ENCODE measurements at regions not wholly inside any gene's neighbourhood (a gene's known extent, or its start where the extent isn't known, plus 50 kb on each side); places are given as distances from the start of the nearest gene placed in this dataset.

DNA sequence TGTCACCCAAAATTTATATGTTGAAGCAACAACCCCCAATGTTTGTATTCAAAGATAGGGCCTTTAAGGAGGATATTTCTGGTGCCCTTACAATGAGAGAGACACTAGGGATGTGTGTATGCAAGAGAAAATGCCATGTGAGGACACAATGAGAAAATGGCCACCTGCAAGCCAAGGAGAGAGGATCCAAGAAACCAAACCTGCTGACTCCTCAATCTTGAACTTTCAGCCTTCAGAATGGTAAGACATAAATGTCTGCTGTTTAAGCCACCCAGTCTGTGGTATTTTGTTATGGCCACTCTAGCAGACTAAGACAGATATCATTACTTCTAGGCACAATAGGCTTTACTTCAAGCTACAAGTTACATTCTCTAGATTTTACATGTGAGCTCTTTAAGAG is 1145.1 kb upstream of the MAP3K7 start:
- no peak for DNase-seq

DNA sequence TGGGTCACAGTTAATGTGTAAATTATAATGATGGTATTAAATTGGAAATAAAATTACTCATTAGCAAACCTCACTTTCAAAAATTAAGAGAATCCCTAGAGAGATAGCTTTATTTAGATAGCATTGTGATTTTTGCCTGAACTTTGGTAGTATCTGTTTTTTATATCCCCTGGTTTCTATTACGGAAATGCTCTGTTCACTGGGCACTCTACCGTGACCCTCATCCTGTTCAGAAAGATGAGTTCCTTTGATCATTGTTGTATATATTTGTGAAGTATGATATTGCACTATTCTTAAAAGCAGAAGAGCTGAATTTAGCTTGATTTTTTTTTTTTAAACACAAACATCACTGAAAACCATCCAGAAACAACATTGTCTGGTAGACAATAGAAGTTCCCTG is 1143.8 kb upstream of the MAP3K7 start:
- no peak for DNase-seq

DNA sequence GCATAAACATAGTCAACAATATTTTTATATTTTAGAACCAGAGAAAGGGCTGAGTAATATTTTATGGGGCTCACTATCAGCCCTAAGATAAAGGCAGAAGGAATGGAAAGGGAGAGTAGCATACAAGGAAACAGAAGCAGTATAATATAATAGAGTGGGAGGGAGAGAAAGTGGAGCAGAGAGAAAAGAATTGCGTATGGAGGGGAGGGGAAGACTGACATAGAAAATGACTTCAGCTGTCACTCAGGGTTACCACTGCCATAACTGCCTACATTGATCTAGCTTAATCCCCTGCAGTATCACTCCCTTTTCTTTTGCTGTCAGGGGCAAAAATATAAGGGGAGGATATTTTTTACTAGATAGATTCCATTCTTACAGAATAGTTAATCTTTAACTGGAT is 1133.5 kb upstream of the MAP3K7 start:
- no peak for DNase-seq

DNA sequence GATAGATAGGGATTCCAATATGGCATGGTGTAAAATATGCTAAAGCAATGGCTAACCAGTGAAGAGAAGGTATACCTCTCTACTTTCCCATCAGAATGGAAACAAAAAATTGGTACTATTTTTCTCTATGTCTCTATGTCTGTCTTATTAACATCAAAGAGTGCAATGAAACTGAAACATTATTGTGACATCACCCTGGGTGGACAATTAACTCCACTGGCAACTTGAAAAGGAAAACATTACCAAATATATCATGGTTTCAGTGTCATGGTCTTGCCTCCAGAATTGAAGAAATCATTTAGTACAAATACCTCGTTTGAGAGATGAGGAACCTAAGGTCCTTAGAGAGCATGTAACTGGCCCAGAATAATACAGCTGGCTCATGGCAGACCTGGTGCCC is 1132.5 kb upstream of the MAP3K7 start:
- DNase-seq: no peak

DNA sequence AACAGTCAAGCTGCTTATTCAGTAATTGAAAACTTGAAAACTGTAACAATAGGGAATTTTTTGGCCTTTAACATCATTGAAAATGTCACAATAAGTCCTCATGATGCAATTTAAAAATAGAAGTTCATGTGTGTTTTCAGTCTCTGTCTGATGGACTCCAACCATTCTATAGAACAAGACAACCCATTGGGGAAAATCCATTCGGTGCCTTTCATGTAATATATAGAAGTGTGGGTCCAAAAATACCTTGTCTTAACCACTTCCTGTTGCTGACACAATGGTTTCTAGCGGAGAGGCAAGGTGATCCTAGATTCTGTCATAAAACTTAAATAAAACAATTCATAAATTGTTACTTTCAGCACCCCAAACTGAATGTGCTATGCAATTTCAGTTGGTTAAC is 1131.3 kb upstream of the MAP3K7 start:
- DNase-seq: no peak

DNA sequence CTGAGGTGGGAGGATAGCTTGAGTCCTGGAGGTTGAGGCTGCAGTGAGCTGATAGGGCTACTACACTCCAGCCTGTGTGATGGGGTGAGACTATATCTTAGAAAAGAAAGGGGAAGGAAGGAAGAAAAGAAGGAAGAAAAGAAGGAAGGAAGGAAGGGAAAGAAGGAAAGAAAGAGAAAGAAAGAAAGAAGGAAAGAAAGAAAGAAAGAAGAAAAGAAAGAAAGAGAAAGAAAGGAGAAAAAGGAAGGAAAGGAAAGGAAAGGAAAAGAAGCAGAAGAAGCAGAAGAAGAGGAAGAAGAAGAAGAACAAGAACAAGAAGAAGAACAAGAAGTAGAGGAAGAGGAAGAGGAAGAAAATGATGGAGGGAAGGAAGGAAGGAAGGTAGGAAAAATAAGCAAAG is 1130.2 kb upstream of the MAP3K7 start:
- no peak for DNase-seq

DNA sequence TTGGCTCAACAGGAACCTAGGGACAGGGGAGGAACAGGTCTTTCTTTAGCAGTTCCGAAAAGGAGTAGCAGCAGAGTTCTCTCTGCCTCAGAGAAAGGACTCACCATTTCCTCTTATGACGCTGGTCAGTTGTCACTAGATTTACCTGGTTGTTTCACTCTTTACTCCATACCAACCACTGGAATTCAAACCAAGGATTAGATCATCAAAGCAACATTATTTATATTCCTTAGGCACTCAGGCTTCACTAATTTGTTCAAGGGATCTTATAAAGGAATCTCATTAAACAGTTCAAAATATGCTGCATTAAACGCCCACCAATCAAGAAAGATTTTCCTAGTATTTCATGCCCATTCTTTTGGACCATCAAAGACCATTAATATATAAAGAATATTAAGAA is 1129.5 kb upstream of the MAP3K7 start:
- DNase-seq: no peak

DNA sequence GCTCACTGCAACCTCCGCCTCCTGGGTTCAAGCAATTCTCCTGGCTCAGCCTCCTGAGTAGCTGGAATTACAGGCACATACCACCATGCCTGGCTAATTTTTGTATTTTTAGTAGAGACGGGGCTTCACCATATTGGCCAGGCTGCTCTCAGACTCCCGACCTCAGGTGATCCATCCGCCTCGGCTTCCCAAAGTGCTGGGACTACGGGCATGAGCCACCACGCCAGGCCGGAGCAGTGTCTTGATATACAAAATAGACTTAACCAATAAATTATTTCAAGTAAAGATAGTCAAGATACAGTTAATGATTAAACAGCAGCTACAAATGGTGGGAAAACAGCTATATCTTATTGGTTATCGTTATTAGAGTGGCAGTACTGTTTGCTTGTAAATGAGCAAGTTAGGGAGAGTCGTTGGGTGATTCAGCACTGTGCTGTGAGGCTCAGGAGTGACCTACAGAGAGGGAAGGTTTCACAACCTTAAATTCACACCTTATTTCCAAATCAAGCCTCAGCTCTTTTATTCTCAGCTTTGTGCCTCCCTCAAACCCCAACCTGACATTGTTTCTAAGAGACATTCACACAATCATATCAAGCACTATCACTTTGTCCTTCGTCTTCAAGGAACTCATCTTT is 1128.4 kb upstream of the MAP3K7 start:
- no peak for DNase-seq

DNA sequence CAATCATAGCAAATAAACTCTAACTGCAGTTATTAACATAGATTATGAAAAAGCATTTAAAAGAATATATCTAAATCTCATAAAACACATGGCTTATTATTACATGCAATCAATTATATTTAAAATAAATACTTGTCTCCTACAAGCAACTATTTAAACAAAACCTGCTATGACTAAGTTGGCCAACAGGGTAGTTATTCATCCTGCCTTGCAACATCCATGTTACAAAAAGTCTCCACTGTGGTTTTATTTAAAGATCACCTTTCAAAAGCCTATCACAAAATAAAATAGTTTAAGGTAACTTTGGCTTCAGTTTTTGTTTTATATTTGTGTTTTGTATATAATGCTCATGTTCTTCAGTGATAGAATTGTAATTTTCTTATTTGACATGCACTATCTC is 1127.0 kb upstream of the MAP3K7 start:
- no peak for DNase-seq

DNA sequence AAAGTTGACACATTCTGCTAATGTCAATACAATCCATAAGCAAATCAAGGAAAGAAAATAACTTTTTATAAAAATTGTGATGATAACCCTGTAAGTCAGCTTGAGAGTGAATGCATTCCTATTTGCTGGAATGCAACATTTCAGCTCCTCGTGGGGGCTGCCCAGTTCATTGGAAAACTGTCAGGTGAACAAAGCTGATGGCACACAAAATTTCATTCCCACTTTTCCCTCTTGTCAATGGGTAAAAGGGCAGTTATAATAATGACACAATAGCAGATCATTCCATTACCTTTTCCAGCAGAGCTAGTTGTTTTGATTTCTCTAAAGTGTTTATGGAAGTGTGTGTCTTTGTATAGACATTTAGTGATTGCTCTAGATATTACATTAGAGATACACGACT is 1124.6 kb upstream of the MAP3K7 start:
- no peak for DNase-seq

DNA sequence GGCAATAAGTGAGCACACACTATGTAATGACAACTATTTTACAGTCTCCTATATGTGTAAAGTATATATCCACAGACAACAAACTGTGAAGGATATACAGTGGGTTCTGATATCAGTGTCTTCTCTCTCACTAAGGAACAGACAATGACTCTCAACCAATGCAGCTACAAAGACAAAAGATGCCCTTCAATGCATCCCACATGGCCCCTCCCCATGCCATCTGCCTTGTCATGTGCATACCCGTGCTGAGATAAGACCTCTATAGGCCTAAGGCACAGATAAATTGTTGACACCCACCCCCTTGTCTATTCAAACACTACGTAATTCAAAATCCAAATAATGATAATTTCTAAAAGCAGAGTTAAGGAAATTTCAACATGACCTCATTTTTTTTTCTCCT is 1123.5 kb upstream of the MAP3K7 start:
- DNase-seq: no peak

DNA sequence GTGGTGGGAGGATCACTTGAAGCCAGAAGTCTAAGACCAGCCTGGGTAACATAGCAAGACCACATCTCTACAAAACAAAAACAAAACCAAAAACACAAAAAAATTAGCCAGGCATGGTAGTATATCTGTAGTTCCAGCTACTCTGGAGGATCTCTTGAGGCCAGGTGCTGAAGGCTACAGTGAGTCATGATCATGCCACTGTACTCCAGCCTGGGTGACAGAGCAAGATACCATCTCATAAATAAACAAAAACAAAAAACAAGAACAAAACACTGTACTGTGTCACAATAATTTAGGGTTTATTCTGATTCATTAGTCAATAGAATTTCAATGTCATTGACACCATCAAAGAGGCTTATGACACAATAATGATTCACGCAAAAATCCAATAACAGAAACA is 1121.7 kb upstream of the MAP3K7 start:
- DNase-seq: no peak

DNA sequence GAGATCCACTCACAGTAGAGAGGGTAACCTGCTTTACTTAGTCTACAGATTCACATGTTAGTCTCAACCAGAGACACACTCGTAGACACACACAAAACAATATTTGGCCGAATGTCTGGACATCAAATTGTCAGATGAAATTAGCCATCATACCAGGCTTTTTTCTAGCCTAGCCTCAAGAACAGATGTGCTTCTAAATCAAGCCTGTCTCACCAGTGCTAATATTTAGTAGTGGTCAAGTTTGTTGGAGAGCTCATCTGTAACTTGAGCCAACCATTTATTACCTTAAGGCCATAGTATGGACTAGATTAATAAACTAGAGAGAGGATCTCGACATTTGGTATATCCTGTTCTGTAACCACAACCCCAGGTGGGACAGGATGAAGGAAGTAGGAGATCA is 1118.8 kb upstream of the MAP3K7 start:
- no peak for DNase-seq

DNA sequence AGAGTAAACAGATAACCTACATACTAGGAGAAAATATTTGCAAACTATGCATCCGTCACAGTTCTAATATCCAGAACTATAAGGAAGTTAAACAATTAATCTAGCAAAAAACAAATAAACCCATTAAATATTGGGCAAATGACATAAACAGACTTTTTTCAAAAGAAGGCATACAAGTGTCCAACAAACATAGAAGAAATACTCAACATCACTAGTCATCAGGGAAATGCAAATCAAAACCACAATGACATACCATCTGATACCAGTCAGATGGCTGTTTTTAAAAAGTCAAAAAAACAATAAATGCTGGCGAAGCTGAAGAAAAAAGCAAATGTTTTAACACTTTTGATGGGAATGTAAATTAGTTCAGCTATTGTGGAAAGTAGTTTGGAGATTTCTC is 1117.7 kb upstream of the MAP3K7 start:
- no peak for DNase-seq

DNA sequence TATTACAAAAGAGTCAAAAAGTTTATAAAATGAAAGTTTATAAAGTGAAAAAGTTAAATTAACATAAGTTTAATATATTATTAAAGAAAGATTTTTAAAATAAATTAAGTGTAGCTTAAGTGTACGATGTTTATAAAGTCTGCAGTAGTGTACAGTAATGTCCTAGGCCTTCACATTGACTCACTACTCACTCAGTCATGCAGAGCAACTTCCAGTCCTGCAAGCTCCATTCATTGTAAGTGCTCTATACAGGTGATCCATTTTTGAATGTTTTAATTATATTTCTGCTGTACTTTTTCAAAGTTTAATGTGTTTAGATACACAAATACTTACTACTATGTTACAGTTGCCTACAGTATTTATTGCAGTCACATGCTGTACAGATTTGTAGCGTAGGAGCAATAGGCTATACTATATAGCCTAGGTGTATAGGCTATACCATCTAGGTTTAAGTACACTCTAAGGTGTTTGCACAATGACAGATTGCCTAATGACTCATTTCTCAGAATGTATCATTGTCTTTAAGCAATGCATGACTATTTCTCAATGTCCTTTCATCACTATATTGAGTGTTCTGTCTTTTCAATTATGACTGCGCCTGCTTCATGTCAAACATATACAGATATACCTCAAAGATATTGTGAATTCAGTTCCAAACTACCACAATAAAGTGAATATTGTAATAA is 1110.3 kb upstream of the MAP3K7 start:
- no peak for DNase-seq

DNA sequence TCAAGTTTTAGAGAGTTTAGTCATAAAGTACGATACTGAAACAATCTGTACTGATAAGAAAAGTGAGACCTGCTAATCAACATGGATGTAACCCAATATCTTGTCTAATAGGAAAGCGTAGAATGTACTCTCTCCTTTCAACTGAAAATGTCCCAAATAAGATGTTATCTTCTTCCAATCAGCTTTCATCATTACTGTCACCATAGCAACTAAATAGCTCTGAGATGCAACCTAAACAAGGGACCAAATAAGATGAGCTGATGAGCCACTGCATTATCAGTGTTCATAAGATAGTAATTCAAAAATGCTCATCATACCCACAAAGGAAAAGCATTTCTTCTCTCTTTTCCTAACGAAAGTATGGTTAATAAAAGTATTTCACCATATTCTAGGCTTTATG is 1108.3 kb upstream of the MAP3K7 start:
- no peak for DNase-seq

DNA sequence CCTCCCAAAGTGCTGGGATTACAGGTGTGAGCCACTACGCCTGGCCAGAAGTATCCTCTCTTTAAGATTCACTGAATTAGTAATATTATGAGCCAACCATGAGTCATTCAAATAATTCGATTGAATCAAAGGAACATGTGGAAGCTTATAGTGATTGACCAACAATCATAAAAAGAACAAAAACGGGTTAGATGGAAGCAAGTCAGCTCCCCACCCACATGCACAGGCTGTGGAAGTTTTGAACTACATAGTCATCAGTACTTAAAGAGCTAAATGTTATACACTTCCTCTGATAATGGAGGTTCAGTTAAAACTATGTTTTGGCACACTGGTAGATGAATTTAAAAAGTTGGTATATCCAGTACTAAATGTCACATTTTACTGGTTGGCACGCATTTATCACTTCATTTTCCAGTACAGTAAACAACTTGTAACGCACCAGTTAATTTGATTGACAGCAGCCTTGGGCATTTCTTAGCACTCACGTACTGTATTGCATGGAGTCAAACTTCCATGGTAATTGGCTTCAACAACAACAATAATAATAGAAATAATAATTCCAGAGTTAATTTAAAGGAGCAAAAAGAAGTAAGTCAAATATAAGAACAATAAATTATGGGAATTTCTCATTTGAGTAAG is 1107.3 kb upstream of the MAP3K7 start:
- no peak for DNase-seq

DNA sequence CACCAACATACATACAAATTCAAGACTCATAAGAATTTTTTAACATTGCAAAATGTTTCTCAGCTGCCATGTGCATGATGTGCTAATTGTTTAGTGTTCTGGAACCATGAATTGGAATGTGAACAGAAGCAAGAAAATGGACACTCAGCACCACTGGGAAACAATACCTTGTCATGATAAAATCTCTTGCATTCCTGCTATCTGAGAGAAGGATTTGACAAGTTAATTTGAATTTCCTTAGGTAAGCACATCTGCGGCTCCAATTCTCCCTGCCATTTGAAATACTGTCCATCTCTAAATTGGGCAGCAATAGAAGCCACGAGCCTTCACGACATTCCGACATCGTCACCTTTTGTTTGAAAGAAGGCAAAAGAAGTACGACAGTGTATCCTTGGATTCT is 1104.6 kb upstream of the MAP3K7 start:
- no peak for DNase-seq

DNA sequence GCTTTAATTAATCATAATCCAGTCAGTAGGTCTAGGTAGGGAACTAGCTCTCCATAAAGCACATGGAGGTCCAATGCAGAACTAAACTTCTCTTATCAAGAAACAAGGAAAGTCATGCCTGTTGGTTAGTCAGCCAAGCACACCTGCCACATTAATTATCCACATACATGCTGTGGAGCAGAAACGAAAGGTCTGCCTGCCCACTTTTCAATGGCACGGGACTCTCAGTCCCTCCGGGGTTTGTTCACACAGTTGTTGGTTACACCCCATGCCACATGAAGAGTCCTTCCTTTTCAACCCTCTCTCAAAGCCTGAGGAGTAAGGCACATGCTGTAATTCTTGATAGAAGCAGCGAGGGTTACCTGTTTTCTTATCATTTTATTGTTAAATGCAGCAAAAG is 1096.4 kb upstream of the MAP3K7 start:
- DNase-seq: no peak

DNA sequence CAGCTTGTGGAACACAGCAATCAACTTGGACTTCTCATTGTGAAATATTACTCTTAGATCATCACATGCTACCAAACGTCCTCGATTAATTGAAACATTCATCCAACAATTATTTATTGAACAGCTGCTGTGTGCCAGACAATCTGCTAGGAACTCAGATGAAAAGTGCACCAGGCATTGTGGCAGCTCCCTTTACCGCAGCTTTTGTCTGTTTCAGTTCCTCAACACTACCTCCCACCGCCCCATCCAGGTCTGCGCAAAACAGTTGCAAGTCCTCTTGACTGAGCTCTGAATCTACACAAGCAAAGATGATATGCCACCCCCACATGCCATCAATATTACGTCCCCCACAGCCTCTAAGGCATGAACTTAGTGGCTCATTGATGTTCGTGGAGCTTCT is 1094.4 kb upstream of the MAP3K7 start:
- DNase-seq: no peak

DNA sequence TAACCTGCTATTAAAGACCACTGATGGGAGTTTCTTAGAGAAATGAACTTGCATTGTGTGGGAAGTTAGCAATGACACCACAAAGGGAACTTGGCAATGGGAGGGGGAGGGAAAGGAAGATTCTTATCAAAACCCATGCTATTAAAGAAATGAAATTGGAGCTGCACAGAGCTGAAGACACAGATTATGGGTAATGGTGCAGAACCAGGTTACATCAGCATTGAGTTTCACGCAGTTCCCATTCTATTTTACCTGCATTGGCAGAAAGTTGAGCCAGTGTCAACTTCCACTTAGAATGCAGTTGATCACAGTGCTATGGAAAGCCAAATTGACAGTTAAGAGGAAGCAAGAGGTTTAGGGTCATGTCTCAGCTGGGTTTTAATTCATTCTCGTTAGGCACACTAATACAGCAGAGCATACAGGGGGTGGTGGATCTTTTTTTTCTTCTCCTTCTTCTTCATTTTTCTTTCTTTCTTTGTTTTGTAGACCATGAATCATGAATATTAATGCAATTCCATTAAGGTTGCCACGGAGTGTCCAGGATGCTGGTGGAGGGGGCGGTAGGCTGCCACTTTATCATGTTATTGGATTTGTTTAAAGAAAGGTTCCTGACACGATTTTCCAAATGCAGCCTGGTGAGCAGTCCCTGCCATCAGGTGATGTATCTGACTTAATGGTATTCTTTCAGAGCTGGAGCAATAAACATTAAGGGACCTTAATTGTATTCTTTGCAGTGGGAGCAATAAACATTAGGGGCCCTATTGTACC is 1092.0 kb upstream of the MAP3K7 start:
- DNase-seq: no peak

DNA sequence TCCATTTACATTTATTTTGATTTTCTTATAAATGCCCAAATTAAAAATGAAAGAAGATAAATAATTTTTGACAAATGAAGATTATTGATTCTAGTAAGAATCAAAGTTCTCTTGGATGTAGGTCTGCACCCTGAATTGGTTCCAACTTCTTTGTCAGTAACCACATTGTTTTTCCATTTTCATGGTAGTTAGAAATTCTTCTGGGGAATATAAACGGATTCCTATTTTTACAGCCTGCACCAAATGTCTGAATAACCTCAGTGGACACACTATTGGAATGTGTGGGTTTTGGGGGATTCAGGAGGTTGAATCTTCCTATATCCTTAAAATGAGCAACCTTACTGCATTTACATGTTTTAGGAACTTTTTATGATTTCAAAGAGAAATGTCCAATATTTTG is 1085.3 kb upstream of the MAP3K7 start:
- DNase-seq: no peak

DNA sequence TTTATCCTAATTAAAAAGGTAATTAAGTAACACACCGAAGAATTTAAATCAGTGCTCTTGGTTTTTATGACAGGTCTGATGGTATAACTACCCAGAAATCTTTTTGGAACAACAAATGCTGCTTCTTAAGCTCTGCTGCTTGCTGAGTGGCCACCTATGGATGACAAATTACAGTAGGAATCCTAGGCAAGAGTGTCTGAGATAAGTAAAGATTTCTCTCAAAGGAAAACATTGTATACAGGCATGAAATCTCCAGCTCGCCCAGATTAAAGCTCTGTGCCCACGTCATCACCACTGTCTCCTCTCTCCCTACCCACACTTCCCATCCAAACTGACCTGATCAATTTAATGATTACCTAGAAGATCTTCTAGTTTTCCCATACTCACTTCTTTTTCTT is 1083.0 kb upstream of the MAP3K7 start:
- DNase-seq: no peak

Data from COR-L47 (cell line).